ENCODE measurements at regions not wholly inside any gene's neighbourhood (a gene's known extent, or its start where the extent isn't known, plus 50 kb on each side); places are given as distances from the start of the nearest gene placed in this dataset.
"Not testable (repeated sequence)": the region's sequence is repeated elsewhere in the genome, so short reads cannot be mapped to it uniquely, and the experiment has no call there.

- DNase-seq: peak; percentile 0 to 1
Observed at GRCh38 chr14:30330445-30330844, 228.5 kb upstream of the G2E3 start.

- DNase-seq: no peak
Observed at GRCh38 chr14:30331030-30331429, 227.9 kb upstream of the G2E3 start.

GRCh38 chr14:30332374-30332773 is 226.6 kb upstream of the G2E3 start:
- no peak for DNase-seq

- DNase-seq: no peak
Observed at GRCh38 chr14:30333934-30334333, 225.0 kb upstream of the G2E3 start.

- DNase-seq: no peak
Observed at GRCh38 chr14:30337456-30337855, 221.5 kb upstream of the G2E3 start.

- DNase-seq: no peak
Observed at GRCh38 chr14:30339311-30339901, 219.6 kb upstream of the G2E3 start.

GRCh38 chr14:30340495-30340894 is 218.5 kb upstream of the G2E3 start:
- DNase-seq: no peak

- DNase-seq: no peak
Observed at GRCh38 chr14:30345511-30345910, 213.4 kb upstream of the G2E3 start.

- DNase-seq: no peak
Observed at GRCh38 chr14:30348445-30348844, 210.5 kb upstream of the G2E3 start.

GRCh38 chr14:30349520-30349919 is 209.4 kb upstream of the G2E3 start:
- no peak for DNase-seq

GRCh38 chr14:30354439-30354838 is 204.5 kb upstream of the G2E3 start:
- no peak for DNase-seq

- DNase-seq: no peak
Observed at GRCh38 chr14:30355431-30355913, 203.5 kb upstream of the G2E3 start.

GRCh38 chr14:30356438-30357202 is 202.3 kb upstream of the G2E3 start:
- DNase-seq: no peak

GRCh38 chr14:30357791-30358190 is 201.2 kb upstream of the G2E3 start:
- no peak for DNase-seq

GRCh38 chr14:30362369-30363218 is 196.4 kb upstream of the G2E3 start:
- no peak for DNase-seq

GRCh38 chr14:30363219-30363880 is 195.6 kb upstream of the G2E3 start:
- DNase-seq: not testable (repeated sequence)

- DNase-seq: no peak
Observed at GRCh38 chr14:30369502-30370180, 189.3 kb upstream of the G2E3 start.

- no peak for DNase-seq
Observed at GRCh38 chr14:30373053-30373452, 185.9 kb upstream of the G2E3 start.

- DNase-seq: no peak
Observed at GRCh38 chr14:30373526-30373925, 185.4 kb upstream of the G2E3 start.

GRCh38 chr14:30375296-30375892 is 183.6 kb upstream of the G2E3 start:
- DNase-seq: peak; percentile 20 to 46

- DNase-seq: no peak
Observed at GRCh38 chr14:30381861-30382480, 177.0 kb upstream of the G2E3 start.

GRCh38 chr14:30385925-30386324 is 173.0 kb upstream of the G2E3 start:
- no peak for DNase-seq

Measured in AML-193 (cell line).